ENCODE measurements at regions not wholly inside any gene's neighbourhood (a gene's known extent, or its start where the extent isn't known, plus 50 kb on each side); places are given as distances from the start of the nearest gene placed in this dataset.
"Not testable (repeated sequence)": the region's sequence is repeated elsewhere in the genome, so short reads cannot be mapped to it uniquely, and the experiment has no call there.

DNA sequence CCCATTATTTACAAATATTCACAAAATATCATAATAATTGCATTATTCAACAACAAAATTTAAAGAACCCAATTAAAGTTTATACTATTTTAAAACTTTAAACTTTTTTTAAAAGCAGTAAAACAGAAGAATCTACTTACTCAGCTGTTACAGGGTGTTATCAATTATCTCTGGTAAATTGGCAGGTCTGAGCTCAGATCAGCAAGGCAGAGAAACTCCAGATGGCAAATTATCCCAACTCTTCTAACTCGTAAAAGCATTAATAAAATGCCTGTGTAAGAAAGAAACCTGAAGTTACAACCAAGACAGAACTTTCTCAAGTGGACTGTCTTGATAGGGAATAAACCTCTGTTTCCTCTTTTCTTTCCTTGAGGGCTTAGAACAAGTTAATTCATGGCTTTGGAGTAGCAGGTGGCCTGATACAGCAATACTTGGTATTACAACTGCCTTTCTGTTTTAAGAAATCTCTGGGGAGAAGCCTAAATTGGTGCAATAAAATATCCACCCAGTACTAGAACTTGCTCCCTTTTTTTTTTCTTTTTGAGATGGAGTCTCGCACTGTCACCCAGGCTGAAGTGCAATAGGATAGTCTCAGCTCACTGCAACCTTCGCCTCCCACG lies 275.3 kb upstream of the MKLN1 start:
- DNase-seq (ENCODE audit: low read depth), result no peak

DNA sequence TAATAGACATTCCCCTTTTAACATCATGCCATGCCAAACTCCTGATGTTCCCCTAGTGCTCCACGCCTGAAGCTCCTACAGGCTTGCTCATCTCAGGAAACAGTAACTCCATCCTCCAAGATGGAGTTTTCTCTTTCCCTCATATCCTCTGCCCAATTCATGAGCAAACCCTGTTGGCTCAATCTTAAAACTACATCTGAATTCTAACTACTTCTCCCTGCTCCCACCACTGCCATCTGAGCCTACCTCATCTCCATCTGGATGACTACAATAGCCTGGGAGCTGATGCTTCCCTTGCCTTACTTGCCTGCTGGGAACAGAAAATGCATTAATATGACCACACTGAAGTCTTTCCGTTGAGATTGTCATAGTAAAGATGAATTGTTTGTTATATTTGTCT lies 271.7 kb upstream of the MKLN1 start:
- DNase-seq (ENCODE audit: low read depth), result no peak

DNA sequence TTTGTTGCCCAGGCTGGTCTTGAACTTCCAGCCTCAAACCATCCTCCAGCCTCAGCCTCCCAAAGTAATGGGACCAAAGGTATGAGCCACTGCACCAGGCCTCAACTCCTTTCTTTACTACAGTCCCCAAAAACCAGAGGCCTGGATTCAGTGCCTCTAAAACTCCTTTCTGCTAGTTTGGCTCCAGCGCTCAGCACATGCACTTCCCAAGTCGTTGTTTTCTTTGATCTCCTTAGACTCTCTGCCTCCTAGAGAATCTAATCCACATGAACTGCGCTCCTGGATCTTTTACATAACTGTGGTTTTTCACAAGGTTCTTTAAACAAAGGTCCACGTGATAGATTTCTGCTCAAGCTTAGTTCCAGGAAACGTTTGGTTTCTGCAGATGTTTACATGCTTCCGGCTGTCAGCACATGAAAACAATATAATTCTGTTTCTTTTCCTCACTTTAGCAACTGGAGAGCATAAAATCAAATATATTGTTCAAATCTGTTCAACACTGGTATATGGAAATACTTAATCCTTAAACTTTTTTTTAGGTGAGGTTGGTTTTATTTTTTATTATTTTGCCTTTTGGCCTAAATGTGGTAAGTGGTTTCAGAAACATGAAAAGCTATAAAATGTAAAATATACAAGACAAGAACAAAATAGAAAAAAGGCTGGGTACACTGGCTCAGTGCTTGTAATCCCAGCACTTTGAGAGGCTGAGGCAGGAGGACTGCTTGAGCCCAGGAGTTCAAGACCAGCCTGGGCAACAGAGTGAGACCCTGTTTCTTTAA lies 270.5 kb upstream of the MKLN1 start:
- no peak for DNase-seq (ENCODE audit: low read depth)

DNA sequence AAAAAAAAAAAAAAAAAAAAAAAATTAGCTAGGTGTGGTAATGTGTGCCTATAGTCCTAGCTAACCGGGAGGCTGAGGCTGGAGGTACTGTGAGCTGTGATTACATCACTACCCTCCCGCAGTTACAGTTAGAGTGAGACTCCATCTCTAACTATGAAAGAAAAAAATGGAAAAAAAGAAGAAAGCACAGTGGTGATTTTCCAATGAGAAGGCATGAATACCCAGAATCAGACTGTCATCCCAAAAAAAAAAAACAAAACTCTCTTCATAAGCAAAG lies 269.9 kb upstream of the MKLN1 start:
- no peak for DNase-seq (ENCODE audit: low read depth)

DNA sequence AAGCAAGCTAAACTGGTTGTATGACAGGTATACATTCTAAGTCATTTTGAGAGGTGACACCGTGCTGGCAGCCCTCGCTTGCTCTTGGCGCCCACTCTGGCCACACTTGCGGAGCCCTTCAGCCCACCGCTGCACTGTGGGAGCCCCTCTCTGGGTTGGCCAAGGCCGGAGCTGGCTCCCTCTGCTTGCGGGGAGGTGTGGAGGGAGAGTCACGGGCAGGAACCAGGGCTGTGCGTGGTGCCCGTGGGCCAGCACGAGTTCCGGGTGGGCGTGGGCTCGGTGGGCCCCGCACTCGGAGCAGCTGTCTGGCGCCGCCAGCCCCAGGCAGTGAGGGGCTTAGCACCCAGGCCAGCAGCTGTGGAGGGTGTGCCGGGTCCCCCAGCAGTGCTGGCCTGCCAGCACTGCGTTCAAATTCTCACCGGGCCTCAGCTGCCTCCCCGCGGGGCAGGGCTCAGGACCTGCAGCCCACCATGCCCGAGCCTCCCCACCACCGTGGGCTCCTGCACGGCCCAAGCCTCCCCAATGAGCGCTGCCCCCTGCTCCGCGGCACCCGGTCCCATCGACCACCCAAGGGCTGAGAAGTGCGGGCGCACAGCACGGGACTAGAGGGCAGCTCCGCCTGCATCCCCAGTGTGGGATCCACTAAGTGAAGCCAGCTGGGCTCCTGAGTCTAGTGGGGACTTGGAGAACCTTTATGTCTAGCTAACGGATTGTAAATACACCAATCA lies 269.0 kb upstream of the MKLN1 start:
- DNase-seq (ENCODE audit: low read depth), result not testable (repeated sequence)

DNA sequence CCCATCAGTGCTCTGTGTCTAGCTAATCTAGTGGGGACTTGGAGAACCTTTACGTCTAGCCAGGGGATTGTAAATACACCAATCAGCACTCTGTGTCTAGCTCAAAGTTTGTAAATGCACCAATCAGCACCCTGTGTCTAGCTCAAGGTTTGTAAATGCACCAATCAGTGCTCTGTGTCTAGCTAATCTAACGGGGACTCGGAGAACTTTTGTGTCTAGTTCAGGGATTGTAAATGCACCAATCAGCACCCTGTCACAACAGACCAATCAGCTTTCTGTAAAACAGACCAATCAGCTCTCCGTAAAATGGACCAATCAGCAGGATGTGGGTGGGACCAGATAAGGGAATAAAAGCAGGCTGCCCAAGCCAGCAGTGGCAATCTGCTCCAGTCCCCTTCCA lies 268.3 kb upstream of the MKLN1 start:
- not testable (repeated sequence) for DNase-seq (ENCODE audit: low read depth)

DNA sequence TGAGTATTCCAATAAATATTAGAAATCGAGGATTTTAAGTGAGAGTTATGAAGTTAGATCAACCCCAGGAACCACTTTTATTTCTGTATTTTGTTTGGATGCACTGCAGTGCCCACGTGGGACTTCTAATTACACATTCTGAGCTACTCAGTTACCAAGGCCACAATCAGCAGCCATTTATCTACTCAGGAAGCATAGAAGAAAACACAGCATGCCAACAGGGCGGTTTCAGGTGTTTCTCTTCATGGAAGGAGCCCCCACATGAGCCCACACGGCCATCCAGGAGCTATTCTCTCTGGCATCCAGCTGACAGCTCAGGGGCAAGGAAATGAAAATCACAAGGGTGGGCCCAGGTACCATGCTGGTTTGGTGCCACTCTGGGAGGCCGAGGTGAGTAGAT lies 266.5 kb upstream of the MKLN1 start:
- DNase-seq (ENCODE audit: low read depth), result no peak

DNA sequence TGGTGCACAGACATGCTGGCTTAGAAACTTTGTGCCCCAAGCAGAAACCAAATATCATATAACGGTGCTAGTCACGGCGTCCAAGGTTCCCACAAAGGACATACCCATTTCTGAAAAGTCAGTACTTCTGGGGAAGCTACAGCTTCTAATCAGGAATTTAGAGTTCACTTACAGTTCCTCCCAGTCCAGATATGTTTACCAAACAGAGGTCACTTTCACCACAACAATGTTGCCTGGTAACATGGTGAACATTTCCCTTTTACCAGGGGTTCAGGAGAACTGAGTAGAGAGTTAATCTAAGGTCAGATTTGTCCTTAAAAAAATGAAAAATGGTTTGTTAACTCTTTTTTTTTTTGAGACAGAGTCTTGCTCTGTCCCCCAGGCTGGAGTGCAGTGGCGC lies 265.9 kb upstream of the MKLN1 start:
- no peak for DNase-seq (ENCODE audit: low read depth)

DNA sequence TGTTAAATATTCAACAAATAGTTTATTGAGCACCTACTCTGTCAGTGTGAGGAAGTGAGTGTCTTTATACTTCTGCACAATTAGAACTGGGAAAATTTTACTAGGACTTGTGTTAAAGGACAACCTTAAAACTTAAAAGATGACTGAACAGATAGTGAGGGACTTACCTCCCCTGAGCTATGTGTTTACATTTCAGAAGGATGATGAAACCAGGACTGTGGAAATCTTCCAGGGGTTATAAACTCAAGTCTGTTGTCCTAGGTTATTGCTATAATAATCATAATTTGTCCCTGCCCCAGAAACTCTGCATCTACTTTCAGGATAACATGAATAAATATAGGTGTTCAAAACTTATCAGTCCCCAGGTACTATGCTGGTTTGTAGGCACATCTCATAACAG lies 261.0 kb upstream of the MKLN1 start:
- no peak for DNase-seq (ENCODE audit: low read depth)

DNA sequence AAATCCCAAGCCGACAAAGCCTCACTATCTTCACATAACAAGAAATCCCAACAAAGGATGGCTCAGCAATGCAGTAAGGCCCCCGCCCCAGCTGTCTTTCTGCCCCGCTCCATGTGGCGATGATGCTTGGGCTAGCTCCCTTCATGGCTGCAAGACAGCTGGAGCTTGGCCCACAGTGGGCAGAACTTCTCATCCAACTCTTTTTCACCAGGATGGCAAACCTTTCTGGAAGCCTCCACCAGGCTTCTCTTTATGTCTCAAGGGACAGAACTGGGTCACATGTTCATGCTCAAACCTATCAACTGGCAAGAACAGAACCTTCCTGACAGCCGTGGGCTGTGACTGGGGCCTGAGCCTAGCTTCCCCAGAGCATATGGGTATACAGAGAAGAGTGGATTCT lies 260.5 kb upstream of the MKLN1 start:
- DNase-seq (ENCODE audit: low read depth), result no peak

DNA sequence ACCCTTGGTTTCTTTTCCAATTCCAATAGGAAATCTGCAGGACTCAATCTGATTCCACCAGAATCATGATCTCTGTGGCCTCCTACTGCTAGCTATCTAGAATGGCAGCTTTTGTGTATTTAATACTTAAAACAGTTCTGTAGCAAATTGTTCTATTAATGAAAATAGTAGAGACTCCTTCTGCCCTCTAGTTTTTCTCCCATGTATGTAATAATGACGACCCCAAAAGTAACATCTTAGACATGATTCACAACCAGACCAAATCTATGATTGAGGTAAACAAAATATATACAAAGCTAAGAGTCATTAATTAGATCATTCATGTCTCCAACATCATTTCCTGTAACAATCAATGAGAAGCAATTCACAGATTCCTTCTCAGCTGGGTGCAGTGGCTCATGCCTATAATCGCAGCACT lies 259.1 kb upstream of the MKLN1 start:
- DNase-seq (ENCODE audit: low read depth), result no peak

DNA sequence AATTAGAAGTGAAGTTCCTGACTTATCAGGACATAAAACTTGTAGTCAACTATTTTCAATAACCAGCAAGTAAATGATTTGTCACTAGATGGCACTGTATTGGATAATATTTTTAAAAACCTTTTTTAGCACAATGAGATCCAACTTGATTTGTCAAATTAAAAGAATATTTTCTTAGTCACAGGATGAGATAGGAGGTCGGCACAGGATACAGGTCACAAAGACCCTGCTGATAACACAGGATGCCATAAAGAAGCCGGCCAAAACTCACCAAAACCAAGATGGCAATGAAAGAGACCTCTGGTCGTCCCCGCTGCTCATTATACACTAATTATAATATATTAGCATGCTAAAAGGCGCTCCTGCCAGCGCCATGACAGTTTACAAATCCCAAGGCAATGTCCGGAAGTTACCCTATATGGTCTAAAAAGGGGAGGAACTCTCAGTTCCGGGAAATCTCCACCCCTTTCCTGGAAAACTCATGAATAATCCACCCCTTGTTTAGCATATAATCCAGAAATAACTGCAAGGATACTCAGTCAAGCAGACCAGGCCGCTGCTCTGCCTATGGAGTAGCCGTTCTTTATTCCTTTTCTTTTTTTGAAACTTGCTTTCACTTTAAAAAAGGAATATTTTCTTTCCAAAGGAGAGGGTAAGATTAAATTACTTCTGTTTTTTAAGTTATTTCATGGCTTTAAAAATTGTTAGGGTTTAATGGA lies 255.7 kb upstream of the MKLN1 start:
- DNase-seq (ENCODE audit: low read depth), result no peak

DNA sequence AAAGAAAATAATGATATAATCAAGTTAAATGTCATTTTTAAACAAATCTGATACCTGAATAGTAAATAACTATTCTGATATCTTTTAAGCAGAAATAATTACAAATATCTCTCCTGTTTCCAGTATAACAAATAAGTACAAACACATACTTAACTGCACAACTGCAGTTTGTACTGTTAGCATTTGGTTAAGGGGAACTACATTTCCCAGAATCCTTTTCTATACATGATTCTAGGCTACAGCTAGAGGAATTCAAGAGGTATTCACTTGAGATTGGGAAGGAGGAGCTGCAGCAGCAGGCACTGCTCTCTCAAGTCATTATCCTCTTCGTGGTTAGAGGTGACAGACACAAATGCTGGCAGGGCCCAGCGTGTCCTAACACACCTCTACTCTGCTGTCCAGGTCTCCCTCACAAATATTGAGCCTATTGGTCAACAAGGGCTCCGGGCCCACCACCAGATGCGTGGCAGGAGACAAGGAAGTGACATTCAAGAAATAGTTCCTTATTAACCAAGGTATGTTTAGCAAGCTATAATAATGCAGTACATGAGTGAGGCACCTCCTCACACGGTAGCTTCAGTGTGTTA lies 255.1 kb upstream of the MKLN1 start:
- DNase-seq (ENCODE audit: low read depth), result no peak

DNA sequence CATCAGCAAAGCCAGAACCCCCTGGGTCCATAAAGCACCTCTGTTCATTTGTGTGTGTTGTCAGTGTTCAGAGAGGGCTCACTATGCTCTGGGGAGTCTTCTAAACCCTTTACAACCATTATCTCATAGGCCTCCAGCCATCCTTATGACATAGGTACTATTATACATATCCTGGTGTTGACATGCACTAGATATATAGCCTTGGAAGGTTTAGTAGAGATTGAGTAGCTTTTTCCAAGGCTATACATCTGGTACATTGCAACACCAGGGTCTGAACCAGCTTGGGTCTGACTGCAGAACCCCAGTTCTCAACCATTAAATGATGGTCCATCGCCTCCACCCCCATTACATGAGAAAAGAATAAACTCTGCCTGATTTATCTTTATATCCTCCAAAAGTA lies 253.6 kb upstream of the MKLN1 start:
- no peak for DNase-seq (ENCODE audit: low read depth)

DNA sequence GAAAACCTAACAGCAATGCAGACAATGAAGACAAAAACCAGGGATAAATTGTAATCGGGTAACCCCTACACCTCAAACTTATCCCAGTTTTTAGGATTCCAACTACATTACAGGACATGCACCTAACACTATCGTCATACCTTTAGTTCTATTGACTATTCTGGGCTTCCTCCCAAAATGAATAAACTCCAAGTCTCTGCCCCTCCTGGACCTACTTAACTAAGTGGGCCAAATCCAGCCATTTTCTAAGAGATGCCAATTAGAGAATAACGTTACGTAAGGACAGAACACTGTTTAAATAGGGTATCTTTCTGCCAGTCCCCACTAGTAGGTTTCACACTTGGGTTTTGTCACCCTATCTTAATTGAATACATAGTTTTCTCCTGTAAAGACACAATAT lies 253.1 kb upstream of the MKLN1 start:
- DNase-seq (ENCODE audit: low read depth), result no peak

DNA sequence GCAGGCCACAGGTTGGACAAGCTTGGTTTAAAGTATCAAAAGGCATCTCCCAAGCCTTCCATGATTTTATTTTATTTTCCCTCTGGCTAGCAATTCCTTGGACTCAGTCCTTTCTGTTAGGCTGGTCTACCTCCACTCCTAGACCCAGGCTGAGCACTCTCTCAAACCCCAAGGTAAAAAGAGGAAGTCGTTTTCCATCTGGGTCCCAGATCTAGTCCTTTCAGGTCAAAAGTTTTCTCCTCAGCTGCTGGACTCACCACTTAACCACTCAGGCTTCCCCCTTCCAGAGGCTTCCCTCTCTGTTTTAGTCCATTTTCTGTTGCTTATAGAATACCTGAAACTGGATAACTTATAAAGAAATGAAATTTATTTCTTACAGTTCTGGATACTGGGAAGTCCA lies 252.3 kb upstream of the MKLN1 start:
- no peak for DNase-seq (ENCODE audit: low read depth)

DNA sequence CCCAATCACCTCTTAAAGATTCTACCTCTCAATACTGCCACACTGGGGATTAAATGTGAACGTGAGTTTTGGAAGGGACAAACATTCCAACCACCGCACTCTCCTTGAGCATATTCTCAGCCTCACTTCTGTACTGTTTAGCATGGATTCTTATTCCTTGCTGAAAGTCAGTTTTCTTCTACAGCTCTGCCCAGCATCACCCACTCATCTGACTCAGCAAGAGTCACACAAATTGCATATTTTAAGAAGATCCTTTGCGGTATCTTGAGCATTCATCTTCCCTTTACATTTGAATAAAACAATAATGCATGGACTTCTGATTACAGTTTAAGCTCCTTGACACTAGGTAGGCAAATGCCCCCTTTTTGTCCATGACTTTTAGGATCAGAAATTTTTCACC lies 251.6 kb upstream of the MKLN1 start:
- DNase-seq (ENCODE audit: low read depth), result no peak

DNA sequence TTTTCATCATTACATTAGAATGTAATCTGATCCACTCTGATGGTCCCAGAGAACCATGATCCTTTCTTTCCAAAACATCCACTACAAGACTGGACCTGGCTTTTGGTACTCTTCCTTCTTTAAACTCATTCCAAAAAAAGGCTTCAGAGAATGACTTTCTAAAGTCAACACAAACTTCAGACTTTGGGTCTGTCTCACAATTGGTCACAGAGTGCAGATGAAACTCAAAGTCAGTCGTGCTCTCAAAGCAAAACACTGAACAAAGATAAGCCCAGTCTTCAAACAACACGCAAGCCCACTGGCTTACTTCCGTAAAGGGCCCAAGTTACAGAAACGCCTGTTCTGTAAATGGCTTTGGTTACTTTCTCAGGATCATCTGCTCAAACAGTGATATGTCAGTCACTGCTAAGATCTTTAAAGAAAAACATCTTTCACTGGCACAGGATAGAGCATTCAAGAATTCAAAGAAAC lies 250.9 kb upstream of the MKLN1 start:
- no peak for DNase-seq (ENCODE audit: low read depth)

DNA sequence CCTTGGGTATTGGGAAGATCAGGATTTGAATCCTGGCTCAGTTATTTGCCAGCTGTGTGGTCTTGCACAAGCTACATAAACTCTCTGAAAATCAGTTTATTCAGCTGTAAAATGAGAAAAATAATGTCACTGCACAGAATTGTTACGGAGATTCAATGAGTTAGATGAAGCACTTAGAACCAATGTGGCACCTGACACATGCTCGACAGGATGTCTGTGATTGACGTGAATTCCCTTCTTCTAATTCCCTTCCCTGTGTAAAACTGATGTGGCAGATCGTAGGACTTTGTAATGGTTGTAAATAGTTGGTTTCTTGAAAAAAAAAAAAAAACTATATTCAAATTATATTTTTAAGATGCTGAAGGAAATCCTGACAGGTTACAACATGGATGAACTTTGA lies 249.9 kb upstream of the MKLN1 start:
- DNase-seq (ENCODE audit: low read depth), result no peak

DNA sequence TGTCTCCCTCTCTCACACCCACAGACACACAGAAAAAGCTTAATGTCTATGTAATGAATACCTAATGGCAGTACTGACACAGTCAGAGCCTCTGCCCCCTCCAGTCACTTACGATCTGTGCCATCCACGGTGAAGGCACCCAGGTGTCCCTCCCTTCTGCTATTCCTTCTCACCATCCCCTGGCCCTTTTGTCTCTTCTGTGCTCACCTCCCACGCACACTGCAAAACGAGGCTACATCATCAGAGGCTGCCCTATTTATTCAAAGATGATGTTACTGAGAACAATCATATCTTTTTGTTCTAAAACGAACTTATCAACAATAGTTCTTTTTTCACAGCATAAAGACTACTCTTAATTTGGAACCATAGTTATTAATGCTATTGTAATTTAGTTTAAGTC lies 246.9 kb upstream of the MKLN1 start:
- no peak for DNase-seq (ENCODE audit: low read depth)

DNA sequence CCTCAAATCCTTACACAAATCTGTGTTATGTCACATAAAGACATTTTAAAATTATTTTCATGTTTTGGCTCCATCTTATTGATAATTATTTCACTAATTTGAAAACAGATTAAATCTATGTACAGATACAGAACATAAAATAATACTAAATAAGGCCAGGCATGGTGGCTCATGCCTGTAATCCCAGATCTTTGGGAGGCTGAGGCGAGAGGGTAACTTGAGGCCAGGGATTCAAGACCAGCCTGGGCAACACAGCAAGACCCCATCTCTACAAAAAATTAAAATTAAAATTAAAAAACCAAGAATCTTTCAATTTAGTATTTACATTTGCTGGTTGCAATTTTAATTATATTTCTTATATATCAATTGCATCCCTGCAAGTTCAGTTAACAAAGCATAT lies 246.4 kb upstream of the MKLN1 start:
- DNase-seq (ENCODE audit: low read depth), result no peak

DNA sequence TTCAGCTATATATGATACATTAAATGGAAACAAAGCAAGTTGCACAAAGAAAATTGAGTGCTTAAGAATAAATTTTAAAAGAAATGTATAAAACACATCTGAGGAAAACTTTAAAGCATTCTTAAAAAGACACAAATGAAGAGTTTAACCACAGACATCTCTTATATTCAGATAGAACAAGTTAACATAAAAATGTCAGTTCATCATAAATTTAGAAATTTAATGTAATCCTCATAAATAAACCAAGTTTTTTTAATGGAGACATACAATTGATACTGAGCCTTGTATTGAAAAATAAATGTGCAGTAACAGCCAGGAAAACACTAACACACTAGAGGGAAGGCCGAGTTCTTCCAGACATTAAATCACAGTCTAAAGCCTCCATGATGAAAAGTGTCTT lies 243.9 kb upstream of the MKLN1 start:
- no peak for DNase-seq (ENCODE audit: low read depth)
